WTC11 (cell line): ENCODE measurements at regions not wholly inside any gene's neighbourhood (a gene's known extent, or its start where the extent isn't known, plus 50 kb on each side); places are given as distances from the start of the nearest gene placed in this dataset.

Source experiments
- ATAC-seq: fragments of 200-7000 bp; cut with Tn5 transposase; 2 replicates; pipeline ENCODE4 v1.10.0; 2021; ENCODE audit warnings: mild to moderate bottlenecking, moderate library complexity
- CTCF ChIA-PET: fragments of 300-600 bp; sonication (Branson Sonifier 250); formaldehyde crosslinking; loops from one replicate; lab custom pipeline; 2021; ENCODE audit warnings: antibody characterized with exemption; lab: Charles Lee
- POLR2A ChIA-PET: fragments of 350-600 bp; sonication (Branson Sonifier 250); formaldehyde crosslinking; loops from one replicate; lab custom pipeline; 2021; ENCODE audit warnings: antibody characterized with exemption; lab: Charles Lee
- DNase-seq: peaks from one replicate; pipeline ENCODE4 v3.0.0; 2021; ENCODE audit warnings: low spot score
- H3K27ac Mint-ChIP-seq: 2 replicates; pipeline ENCODE4 v1.8.0; 2021; ENCODE audit warnings: mixed read lengths
- H3K27me3 Mint-ChIP-seq: 2 replicates; pipeline ENCODE4 v1.8.0; 2021; ENCODE audit warnings: low read depth, mild to moderate bottlenecking, moderate library complexity, mixed read lengths
- H3K36me3 Mint-ChIP-seq: 2 replicates; pipeline ENCODE4 v1.8.0; 2021; ENCODE audit warnings: mixed read lengths
- H3K4me1 Mint-ChIP-seq: 2 replicates; pipeline ENCODE4 v1.8.0; 2022; ENCODE audit warnings: mixed read lengths
- H3K4me3 Mint-ChIP-seq: 2 replicates; pipeline ENCODE4 v1.8.0; 2021; ENCODE audit warnings: mild to moderate bottlenecking, moderate library complexity, mixed read lengths
- H3K9me3 Mint-ChIP-seq: 2 replicates; pipeline ENCODE4 v1.8.0; 2021; ENCODE audit warnings: mixed read lengths
- ATF2 ChIP-seq: sonication (generic); formaldehyde crosslinking; IDR thresholded peaks from 2 replicates; pipeline ENCODE4 v1.8.1; 2022; ENCODE audit warnings: low read depth, missing genetic modification reagents, borderline replicate concordance
- CTCF ChIP-seq: fragments of 200-600 bp; IDR thresholded peaks from 2 replicates; pipeline ENCODE4 v1.8.0; 2022; ENCODE audit warnings: antibody characterized with exemption
- E2F4 ChIP-seq: sonication (generic); formaldehyde crosslinking; IDR thresholded peaks from 2 replicates; pipeline ENCODE4 v1.8.1; 2022; ENCODE audit warnings: low read depth, mild to moderate bottlenecking, moderate library complexity, missing genetic modification reagents, borderline replicate concordance
- ELF4 ChIP-seq: sonication (generic); formaldehyde crosslinking; IDR thresholded peaks from 2 replicates; pipeline ENCODE4 v1.8.1; 2022; ENCODE audit warnings: low read depth, mild to moderate bottlenecking, moderate library complexity, missing genetic modification reagents
- ERG ChIP-seq: fragments of 250-450 bp; sonication (Bioruptor Pico); IDR thresholded peaks from 2 replicates; pipeline ENCODE4 v1.8.0; 2021; ENCODE audit warnings: mild to moderate bottlenecking
- ESRRA ChIP-seq: sonication (generic); formaldehyde crosslinking; IDR thresholded peaks from 2 replicates; pipeline ENCODE4 v1.8.1; 2022; ENCODE audit warnings: mild to moderate bottlenecking, missing genetic modification reagents, borderline replicate concordance
- GRHL2 ChIP-seq: fragments of 250-450 bp; sonication (Bioruptor Pico); IDR thresholded peaks from 2 replicates; pipeline ENCODE4 v1.8.0; 2022; ENCODE audit warnings: mild to moderate bottlenecking, moderate library complexity; ENCODE audit not compliant: insufficient replicate concordance, severe bottlenecking
- GTF2I ChIP-seq: fragments of 250-450 bp; sonication (Bioruptor Pico); conservative IDR thresholded peaks from 2 replicates; pipeline ENCODE4 v1.4.0; 2021; ENCODE audit warnings: mild to moderate bottlenecking
- MAX ChIP-seq: sonication (generic); formaldehyde crosslinking; IDR thresholded peaks from 2 replicates; pipeline ENCODE4 v1.8.0; 2022; ENCODE audit warnings: mild to moderate bottlenecking, missing genetic modification reagents
- NFE2L1 ChIP-seq: sonication (generic); formaldehyde crosslinking; IDR thresholded peaks from 2 replicates; pipeline ENCODE4 v1.8.1; 2023; ENCODE audit warnings: missing genetic modification reagents
- NFYB ChIP-seq: sonication (generic); formaldehyde crosslinking; conservative IDR thresholded peaks from 2 replicates; pipeline ENCODE4 v1.8.0; 2022; ENCODE audit warnings: low read depth, missing genetic modification reagents
- OVOL2 ChIP-seq: fragments of 250-450 bp; sonication (Bioruptor Pico); IDR thresholded peaks from 2 replicates; pipeline ENCODE4 v1.9.0; 2021; ENCODE audit warnings: mild to moderate bottlenecking, borderline replicate concordance
- PRDM15 ChIP-seq: sonication (generic); formaldehyde crosslinking; IDR thresholded peaks from 2 replicates; pipeline ENCODE4 v1.8.0; 2022; ENCODE audit warnings: missing genetic modification reagents
- PRRX2 ChIP-seq: fragments of 250-450 bp; sonication (Bioruptor Pico); IDR thresholded peaks from 2 replicates; pipeline ENCODE4 v1.8.0; 2021; ENCODE audit warnings: mild to moderate bottlenecking
- RORB ChIP-seq: fragments of 250-450 bp; sonication (Bioruptor Pico); IDR thresholded peaks from 2 replicates; pipeline ENCODE4 v1.9.0; 2021; ENCODE audit warnings: mild to moderate bottlenecking
- SMAD4 ChIP-seq: sonication (generic); formaldehyde crosslinking; IDR thresholded peaks from 2 replicates; pipeline ENCODE4 v1.8.0; 2022; ENCODE audit warnings: mild to moderate bottlenecking, missing genetic modification reagents
- SP1 ChIP-seq: sonication (generic); formaldehyde crosslinking; conservative IDR thresholded peaks from 2 replicates; pipeline ENCODE4 v1.8.1; 2022; ENCODE audit warnings: missing genetic modification reagents
- TCF7 ChIP-seq: sonication (generic); formaldehyde crosslinking; IDR thresholded peaks from 2 replicates; pipeline ENCODE4 v1.8.0; 2022; ENCODE audit warnings: mild to moderate bottlenecking, low read depth, missing genetic modification reagents, moderate library complexity
- ZNF396 ChIP-seq: fragments of 250-450 bp; sonication (Bioruptor Pico); IDR thresholded peaks from 2 replicates; pipeline ENCODE4 v1.8.0; 2021; ENCODE audit warnings: mild to moderate bottlenecking, moderate library complexity, borderline replicate concordance
- ZSCAN18 ChIP-seq: fragments of 250-450 bp; sonication (Bioruptor Pico); IDR thresholded peaks from 2 replicates; pipeline ENCODE4 v2.1.2; 2022; ENCODE audit warnings: mild to moderate bottlenecking, moderate library complexity

- TF ChIP-seq MAX (CRISPR knock-in tag) = no peak
- TF ChIP-seq ATF2 (CRISPR knock-in tag) = no peak
- no peak for TF ChIP-seq ELF4 (CRISPR knock-in tag)
- TF ChIP-seq GRHL2 (CRISPR knock-in tag) = no peak
- TF ChIP-seq NFYB (CRISPR knock-in tag) = no peak
- no peak for TF ChIP-seq GTF2I
- no peak for TF ChIP-seq ERG (CRISPR knock-in tag)
- no peak for TF ChIP-seq E2F4 (CRISPR knock-in tag)
- no peak for TF ChIP-seq ESRRA (CRISPR knock-in tag)
- no peak for TF ChIP-seq ZNF396 (CRISPR knock-in tag)
- TF ChIP-seq, all 79 proteins: peak for 0
- no peaks in the 10 kb centered on the region for H3K36me3 Mint-ChIP-seq
- ChIA-PET CTCF (no interaction called here), POLR2A (no interaction called here)
- H3K4me1 Mint-ChIP-seq = peaks cover 9% of the 10 kb centered on the region
- H3K9me3 Mint-ChIP-seq = no peaks in the 10 kb centered on the region
- ATAC-seq (no peak), DNase-seq (no peak)
- no peaks in the 10 kb centered on the region for H3K27me3 Mint-ChIP-seq
- no peak overlapping the region for H3K4me3 Mint-ChIP-seq
- no peak overlapping the region for H3K27ac Mint-ChIP-seq
Observed at GRCh38 chr7:17041324-17041723, 159.5 kb upstream of the AGR3 start.

GRCh38 chr7:17042211-17042610 is 160.4 kb upstream of the AGR3 start:
- ChIA-PET CTCF (no interaction called here), POLR2A (no interaction called here)
- Mint-ChIP-seq H3K9me3 (no peaks in the 10 kb centered on the region), H3K36me3 (no peaks in the 10 kb centered on the region), H3K4me3 (no peak overlapping the region), H3K4me1 (peaks cover 9% of the 10 kb centered on the region), H3K27ac (no peak overlapping the region), H3K27me3 (no peaks in the 10 kb centered on the region)
- DNase-seq (no peak), ATAC-seq (no peak)
- TF ChIP-seq NFE2L1 (CRISPR knock-in tag) (no peak), RORB (no peak), ESRRA (CRISPR knock-in tag) (no peak), ELF4 (CRISPR knock-in tag) (no peak), PRDM15 (CRISPR knock-in tag) (no peak), E2F4 (CRISPR knock-in tag) (no peak), ZSCAN18 (CRISPR knock-in tag) (no peak), OVOL2 (CRISPR knock-in tag) (no peak), SMAD4 (no peak), TCF7 (CRISPR knock-in tag) (no peak), CTCF (no peak), SP1 (CRISPR knock-in tag) (no peak), PRRX2 (CRISPR knock-in tag) (no peak)
